HG03060 (cell line): ENCODE measurements at regions not wholly inside any gene's neighbourhood (a gene's known extent, or its start where the extent isn't known, plus 50 kb on each side); places are given as distances from the start of the nearest gene placed in this dataset.
"Not testable (repeated sequence)": the region's sequence is repeated elsewhere in the genome, so short reads cannot be mapped to it uniquely, and the experiment has no call there.

ENCODE experiments used
- ATAC-seq: cut with Tn5 transposase; IDR thresholded peaks from one replicate; pipeline ENCODE4 v1.9.1; 2021; ENCODE audit warnings: low read depth, moderate number of reproducible peaks; ENCODE audit not compliant: unreplicated experiment

GRCh38 chr13:63490149-63490548 lies 2074.5 kb upstream of the PCDH20 start:
- ATAC-seq: no peak

- no peak for ATAC-seq
Measured at GRCh38 chr13:63481334-63481733, 2065.7 kb upstream of the PCDH20 start.

- ATAC-seq: no peak
Measured at GRCh38 chr13:63472711-63473110, 2057.1 kb upstream of the PCDH20 start.

- peak; percentile 72 for ATAC-seq
Measured at GRCh38 chr13:63463782-63464610, 2048.3 kb upstream of the PCDH20 start.

GRCh38 chr13:63460462-63461090 lies 2044.9 kb upstream of the PCDH20 start:
- ATAC-seq: no peak

GRCh38 chr13:63457186-63457585 lies 2041.5 kb upstream of the PCDH20 start:
- ATAC-seq: no peak

- no peak for ATAC-seq
Measured at GRCh38 chr13:63455938-63456337, 2040.3 kb upstream of the PCDH20 start.

- ATAC-seq: no peak
Measured at GRCh38 chr13:63449550-63449949, 2033.9 kb upstream of the PCDH20 start.

GRCh38 chr13:63448692-63449091 lies 2033.0 kb upstream of the PCDH20 start:
- ATAC-seq: no peak

GRCh38 chr13:63446329-63446728 lies 2030.7 kb upstream of the PCDH20 start:
- no peak for ATAC-seq

- not testable (repeated sequence) for ATAC-seq
Measured at GRCh38 chr13:63444225-63444624, 2028.6 kb upstream of the PCDH20 start.

GRCh38 chr13:63438951-63439350 lies 2023.3 kb upstream of the PCDH20 start:
- no peak for ATAC-seq

- no peak for ATAC-seq
Measured at GRCh38 chr13:63436325-63436668, 2020.6 kb upstream of the PCDH20 start.

GRCh38 chr13:63435667-63436324 lies 2020.1 kb upstream of the PCDH20 start:
- no peak for ATAC-seq

- no peak for ATAC-seq
Measured at GRCh38 chr13:63433546-63434150, 2018.0 kb upstream of the PCDH20 start.

GRCh38 chr13:63427170-63427569 lies 2011.5 kb upstream of the PCDH20 start:
- no peak for ATAC-seq

- no peak for ATAC-seq
Measured at GRCh38 chr13:63425131-63425530, 2009.5 kb upstream of the PCDH20 start.

GRCh38 chr13:63421123-63421522 lies 2005.5 kb upstream of the PCDH20 start:
- ATAC-seq: no peak

GRCh38 chr13:63420685-63421084 lies 2005.0 kb upstream of the PCDH20 start:
- no peak for ATAC-seq

- ATAC-seq: no peak
Measured at GRCh38 chr13:63414247-63414646, 1998.6 kb upstream of the PCDH20 start.

GRCh38 chr13:63409791-63410351 lies 1994.2 kb upstream of the PCDH20 start:
- ATAC-seq: no peak
